HUDEP-2 (cell line): ENCODE measurements at regions not wholly inside any gene's neighbourhood (a gene's known extent, or its start where the extent isn't known, plus 50 kb on each side); places are given as distances from the start of the nearest gene placed in this dataset.

Experiments
- DNase-seq, 76 experiments: peaks; one replicate each; lab custom pipeline; 2025; ENCODE audit not compliant: unreplicated experiment in 76 of 76; lab: John Stamatoyannopoulos, UW

DNA sequence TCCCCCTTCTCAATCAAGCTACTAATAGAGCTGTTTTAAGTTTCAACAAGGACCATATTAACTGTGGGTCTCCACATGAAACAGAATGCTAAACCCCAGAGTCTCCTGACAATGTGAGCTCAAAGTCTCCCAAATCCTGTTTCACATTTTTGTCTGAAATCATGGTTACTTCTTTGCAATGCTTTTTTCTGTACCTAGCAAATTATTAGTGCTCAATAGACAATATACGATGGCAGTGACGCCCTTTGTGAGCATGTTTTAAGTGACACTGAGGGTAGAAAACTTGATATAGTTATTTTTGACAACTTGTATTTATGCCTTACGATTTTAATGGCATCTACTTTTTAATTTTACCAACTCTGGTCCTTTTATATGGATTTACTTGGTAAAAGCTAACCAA lies 85.4 kb upstream of the SOX5 start:
- DNase-seq = no peak

DNA sequence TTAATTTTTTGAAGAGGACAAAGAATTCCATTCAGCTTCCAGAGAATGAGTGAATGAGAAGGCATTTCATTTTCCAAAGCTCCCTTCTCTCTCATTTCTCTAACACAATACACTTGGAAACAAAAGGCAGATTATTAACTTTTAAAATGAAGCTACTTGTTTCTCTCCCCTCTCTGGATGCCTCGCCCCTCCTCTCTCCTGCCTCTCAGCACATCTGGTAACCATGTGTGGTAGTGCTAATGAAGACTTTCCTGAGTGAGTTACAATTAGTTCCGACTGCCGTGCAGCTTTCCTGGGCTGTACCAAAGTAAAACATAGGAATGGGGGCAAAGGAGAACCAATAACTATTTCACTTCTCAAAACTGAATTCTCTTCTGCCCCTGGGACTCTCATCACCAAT lies 84.7 kb upstream of the SOX5 start:
- DNase-seq = no peak

DNA sequence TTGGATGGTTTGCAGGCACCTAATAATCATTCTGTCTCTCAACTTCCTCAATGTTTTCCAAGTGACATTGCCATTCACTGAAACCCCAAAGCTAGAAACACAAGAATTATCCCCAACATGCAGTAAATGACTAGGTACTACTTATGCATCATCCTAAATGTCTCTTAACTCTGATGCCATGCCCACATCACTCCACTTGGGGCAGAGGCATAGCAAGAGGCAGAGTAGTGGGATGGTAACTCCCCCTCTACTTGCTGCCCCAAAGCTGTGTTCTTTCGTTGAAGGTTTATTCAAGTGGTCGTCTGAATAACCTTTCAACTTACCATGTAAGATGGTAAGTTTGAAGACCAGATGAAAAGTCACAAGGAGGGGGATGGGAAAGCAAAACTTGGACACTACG lies 77.9 kb upstream of the SOX5 start:
- no peak for DNase-seq

DNA sequence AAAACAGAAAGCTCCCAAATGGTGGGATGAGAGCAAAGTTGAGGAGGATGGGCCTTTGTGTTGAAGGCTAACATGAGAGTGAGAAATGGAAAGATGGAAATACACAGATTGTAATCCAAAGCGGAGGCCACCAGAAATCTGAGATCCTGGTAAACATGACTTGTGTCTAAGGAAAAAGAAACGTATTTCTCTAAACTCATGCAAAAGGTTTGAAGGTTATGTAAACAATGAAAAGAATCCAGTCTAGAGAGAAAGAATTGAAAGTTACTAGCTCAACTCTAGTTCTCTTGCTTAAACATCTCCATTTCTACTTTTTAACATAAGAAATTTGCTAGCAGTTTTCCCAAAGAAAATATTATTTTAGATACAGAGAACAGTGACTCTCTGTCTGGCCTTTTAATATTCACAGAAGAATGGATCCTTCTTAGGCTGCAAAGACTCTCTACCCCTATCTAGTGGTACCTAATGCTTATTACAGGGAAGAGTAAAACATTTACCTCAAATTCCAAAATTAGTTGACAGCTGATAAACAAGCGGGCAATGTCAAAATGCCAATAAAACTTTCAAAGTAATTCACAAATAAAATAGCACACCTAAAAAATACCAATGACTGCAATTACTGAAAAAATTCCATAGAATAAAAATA lies 75.8 kb upstream of the SOX5 start:
- DNase-seq = no peak

DNA sequence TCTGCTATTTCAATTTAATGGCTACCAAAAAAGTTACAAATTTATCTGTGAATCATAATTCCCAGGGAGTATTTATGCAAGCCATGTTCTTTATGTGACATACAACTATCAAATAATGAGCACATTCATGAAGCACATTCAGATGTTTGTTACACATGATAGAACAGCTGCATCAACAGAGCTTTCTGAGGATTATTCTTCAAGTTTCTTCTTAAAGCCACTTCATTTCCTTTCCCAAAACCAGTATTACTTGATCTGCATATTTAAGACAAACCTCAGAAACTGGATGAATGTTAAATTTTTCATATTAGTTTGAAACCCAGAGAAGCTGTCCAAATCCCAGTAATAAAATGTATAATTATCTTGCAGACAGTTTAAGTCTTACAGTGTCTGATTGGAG lies 73.6 kb upstream of the SOX5 start:
- DNase-seq = no peak

DNA sequence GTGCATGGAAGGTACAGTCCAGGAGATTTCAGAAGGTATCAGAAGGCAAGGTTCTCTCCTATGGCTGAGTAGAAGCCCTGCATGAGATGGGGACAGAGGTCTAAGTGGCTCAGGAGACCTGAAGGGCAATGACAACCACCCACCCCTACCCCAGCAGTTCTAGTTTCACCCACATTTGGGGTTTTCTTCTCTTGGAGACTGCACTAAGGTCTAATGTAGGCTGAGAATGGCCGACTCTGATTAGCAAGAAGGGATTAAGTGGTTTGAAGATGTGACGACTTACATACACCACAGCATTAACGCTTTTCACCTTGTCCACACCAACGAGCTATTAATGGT lies 71.7 kb upstream of the SOX5 start:
- DNase-seq = no peak

DNA sequence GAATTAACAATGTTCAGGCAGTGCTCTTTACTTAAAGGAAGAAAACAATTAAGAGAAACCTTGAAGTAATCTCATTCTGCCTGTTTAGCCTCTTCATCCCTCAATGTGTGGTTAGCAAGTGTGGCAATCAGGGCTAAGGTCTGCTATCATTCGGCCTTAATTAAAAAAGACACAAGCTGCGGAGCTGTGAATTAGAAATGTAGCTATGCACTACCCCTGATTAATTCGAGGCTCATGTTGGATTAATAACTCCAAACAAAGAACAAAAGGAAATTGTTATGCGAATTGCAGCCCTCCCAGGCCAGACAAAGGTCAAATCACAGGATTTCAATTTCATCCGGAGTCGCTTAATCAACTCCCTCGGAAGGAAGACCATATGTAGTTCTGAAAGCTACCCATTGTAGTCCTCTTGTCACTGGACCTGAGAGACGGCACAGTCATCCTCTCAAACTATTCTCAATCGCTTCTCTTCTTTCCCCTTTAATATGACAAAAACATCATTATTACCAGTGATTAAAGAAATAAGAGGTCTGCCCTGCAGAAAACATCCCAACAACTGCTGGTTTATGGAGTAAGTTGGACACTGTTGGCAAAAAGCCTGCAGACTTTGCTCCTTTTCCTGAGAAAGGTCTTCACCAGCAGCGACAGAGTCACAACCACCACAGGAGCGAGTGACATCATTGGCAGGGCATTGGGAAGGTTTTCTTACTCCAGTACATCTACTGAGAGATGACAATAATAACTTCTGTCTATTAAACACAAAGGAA lies 71.1 kb upstream of the SOX5 start:
- DNase-seq = no peak

DNA sequence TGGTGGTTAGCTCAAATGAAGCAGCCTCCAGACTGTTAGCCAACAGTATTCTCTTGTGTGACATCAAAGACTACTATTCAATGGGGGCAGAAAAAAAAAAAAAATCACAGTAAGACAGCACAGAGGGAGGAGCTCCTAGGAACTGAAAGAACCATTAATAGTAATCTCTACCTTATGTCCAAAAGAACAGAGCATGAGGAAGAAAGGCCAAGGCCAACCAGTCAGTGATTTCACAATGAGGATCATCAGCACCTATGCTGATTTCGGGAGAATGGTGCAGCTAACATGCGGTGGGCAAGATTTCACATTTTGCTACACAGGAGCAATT lies 66.3 kb upstream of the SOX5 start:
- no peak for DNase-seq

DNA sequence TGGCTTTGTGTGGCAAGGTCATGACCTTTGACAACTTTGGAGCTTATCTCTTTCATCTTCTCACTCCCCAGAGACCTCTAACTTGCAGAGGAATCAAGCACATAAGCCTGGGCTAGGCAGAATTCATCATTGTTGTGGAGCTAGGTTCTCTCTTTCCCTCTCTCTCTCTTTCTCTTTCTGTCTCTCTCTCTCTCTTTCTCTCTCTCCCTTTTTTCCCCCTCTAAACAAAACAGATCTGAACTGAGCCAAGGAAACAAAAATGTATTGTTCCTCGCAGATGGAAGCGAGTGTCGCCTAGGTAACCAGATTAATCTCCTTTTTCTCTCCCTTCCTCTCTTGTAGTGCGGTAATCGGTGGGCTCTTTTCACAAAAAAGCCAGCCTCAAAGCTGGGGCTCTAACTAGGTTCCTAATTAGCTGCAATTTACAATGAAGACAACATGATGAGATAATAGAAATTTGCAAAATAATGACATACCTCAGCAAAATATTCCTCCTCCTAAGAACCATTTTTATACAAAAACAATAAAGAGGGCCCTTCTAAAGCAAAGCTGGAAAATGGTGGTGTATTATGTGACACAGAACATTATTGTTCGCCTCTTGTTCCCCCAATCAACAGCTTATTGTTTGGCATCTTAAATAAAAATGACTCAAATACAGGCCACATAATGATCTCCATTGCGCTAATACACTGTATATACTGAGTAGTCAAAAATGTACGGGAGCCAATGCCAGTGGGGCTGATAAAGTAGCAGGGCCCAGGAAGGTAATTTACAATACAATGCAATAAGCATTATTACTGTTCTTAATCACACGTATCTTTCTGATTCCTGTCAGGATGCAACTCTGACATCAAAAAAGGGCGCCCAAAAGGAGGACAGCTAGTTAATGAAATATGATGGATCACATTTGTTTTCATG lies 65.7 kb upstream of the SOX5 start:
- DNase-seq = no peak

DNA sequence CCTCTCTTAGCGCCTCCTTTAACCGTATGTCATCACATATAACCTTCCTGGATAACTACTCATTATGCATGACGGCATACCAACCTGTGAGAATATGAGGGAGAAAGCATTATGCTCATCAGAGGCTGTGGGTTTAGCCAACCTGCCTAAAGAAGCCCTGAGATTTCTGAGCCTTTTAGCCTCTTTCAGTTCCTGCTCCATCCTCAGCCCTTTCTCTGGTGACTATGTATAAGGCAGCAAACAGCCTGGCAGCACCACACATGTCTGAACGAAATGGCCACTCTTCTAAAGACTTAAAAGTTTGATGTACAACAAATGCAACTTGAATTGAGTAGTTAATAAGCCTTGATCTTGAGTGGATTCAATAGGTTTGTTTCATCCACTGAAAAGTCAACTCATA lies 64.8 kb upstream of the SOX5 start:
- DNase-seq = no peak

DNA sequence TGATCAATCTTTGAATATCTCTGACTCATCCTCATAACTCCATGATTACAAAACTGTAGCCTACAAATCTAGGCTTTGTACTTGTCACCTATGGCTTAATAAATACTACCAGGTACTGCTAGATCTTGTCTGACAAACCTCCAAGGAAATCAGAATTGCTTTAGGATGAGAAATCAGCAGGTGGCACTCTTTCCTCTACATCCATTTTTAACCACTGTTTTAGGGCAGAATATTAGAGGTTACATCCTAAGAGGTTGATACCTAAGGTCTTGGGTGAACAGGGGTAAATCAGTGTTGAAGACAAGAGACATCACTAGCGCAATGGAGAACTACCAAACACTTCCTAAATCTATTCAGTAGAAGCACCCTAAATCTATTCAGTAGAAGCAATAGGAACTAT lies 63.1 kb upstream of the SOX5 start:
- no peak for DNase-seq

DNA sequence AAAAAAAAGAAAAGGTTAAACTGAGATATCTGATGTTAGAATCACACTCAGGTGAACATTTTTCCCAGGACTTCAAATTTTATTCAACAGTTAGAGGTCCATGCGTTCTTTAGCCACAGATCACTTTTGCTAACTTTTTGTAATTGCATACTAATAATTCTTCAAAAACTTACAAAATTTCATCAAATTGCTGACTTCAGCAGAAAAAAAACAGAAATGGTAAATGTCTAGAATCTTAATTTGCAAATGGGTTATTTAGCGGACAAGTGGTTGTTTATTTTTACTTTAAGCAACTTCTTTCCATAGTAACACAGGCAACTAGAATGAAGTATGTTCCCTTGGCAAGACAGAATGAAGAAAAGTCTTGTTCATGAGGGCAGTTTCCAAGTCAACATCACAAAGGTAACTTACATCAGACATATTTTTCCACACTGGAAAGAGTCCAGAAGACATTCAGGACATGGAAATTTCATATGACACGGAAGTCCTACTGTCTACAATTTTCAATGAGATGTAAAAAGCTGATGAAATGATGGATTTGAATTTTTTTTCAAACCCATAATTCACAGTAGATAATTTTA lies 62.5 kb upstream of the SOX5 start:
- DNase-seq = no peak

DNA sequence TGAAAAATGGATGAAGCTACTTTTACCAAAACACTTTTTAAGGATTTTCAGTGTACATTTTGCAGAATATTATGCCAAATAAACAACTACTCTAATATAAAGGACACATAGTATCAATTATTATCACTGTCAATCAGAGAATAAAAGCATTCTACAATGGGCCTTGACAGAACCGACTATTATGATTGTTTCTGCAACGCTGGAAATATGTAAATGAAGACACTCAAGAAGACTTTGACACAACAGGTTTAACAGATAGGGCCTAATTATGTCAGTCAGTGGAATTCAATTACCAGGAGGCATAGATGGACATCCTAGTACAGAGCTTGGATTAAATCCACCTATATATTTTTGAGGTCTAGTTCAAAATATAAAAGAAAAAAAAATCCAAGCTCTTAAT lies 58.7 kb upstream of the SOX5 start:
- no peak for DNase-seq
